ENCODE measurements at regions not wholly inside any gene's neighbourhood (a gene's known extent, or its start where the extent isn't known, plus 50 kb on each side); places are given as distances from the start of the nearest gene placed in this dataset.
"Not testable (repeated sequence)": the region's sequence is repeated elsewhere in the genome, so short reads cannot be mapped to it uniquely, and the experiment has no call there.

- in situ Hi-C loops (cut with MboI; ENCODE audit: low pct_ligation_motif_present in 1 of 4, low pct_unique_long_range_greater_than_20kb in 1 of 4, low sequenced_read_pairs in 3 of 4): no loop called here
- Histone ChIP-seq H3K27ac (no peak overlapping the region), H3K4me1 (peaks cover 0 to 5% (median 0%) of the 10 kb centered on the region in 4 donors), H3K36me3 (no peaks in the 10 kb centered on the region), H3K27me3 (no peaks in the 10 kb centered on the region), H3K4me3 (no peak overlapping the region), H3K9me3 (no peaks in the 10 kb centered on the region)
- no peak for DNase-seq
- intact Hi-C loops (cut with DNase I; ENCODE audit: low total_unique reads): no loop called here
- TF ChIP-seq, protein P1, sequence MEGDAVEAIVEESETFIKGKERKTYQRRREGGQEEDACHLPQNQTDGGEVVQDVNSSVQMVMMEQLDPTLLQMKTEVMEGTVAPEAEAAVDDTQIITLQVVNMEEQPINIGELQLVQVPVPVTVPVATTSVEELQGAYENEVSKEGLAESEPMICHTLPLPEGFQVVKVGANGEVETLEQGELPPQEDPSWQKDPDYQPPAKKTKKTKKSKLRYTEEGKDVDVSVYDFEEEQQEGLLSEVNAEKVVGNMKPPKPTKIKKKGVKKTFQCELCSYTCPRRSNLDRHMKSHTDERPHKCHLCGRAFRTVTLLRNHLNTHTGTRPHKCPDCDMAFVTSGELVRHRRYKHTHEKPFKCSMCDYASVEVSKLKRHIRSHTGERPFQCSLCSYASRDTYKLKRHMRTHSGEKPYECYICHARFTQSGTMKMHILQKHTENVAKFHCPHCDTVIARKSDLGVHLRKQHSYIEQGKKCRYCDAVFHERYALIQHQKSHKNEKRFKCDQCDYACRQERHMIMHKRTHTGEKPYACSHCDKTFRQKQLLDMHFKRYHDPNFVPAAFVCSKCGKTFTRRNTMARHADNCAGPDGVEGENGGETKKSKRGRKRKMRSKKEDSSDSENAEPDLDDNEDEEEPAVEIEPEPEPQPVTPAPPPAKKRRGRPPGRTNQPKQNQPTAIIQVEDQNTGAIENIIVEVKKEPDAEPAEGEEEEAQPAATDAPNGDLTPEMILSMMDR (IDR thresholded peaks at IDR 0.05): no peak
- TF ChIP-seq EP300 (IDR thresholded peaks at IDR 0.05; ENCODE audit: low read depth): no peak
These were observed 74.4 kb downstream of the ACKR3 start for GRCh38 chr2:236644067-236644466.

GRCh38 chr2:236644502-236644911 is 74.9 kb downstream of the ACKR3 start:
- Histone ChIP-seq H3K27me3 (no peaks in the 10 kb centered on the region), H3K4me1 (peaks cover 0 to 5% (median 0%) of the 10 kb centered on the region in 4 donors), H3K27ac (no peak overlapping the region), H3K9me3 (no peaks in the 10 kb centered on the region), H3K4me3 (no peak overlapping the region), H3K36me3 (no peaks in the 10 kb centered on the region)
- TF ChIP-seq POLR2AphosphoS5 (IDR thresholded peaks at IDR 0.05) (no peak), EP300 (IDR thresholded peaks at IDR 0.05; ENCODE audit: low read depth) (no peak), POLR2A (IDR thresholded peaks at IDR 0.05) (no peak)
- TF ChIP-seq, protein P1 (IDR thresholded peaks at IDR 0.05): no peak
- 62% methylated on average over 4 of the region's 4 CpGs; no CpG with 5 or more reads in 1 of the 2 donors for WGBS, 2 donors (ENCODE audit: low coverage in 1 of 2)
- in situ Hi-C loops (cut with MboI; ENCODE audit: low pct_ligation_motif_present in 1 of 4, low pct_unique_long_range_greater_than_20kb in 1 of 4, low sequenced_read_pairs in 3 of 4): no loop called here
- intact Hi-C loops (cut with DNase I; ENCODE audit: low total_unique reads): no loop called here
- no peak for DNase-seq

- H3K27me3 ChIP-seq; H3K27ac ChIP-seq; H3K4me3 ChIP-seq; H3K36me3 ChIP-seq; H3K4me1 ChIP-seq; H3K9me3 ChIP-seq; intact Hi-C loops (cut with DNase I; ENCODE audit: low total_unique reads); DNase-seq; in situ Hi-C loops (cut with MboI; ENCODE audit: low pct_ligation_motif_present in 1 of 4, low pct_unique_long_range_greater_than_20kb in 1 of 4, low sequenced_read_pairs in 3 of 4): not testable (repeated sequence)
- 90 to 93% methylated on average over 4 of the region's 4 CpGs for WGBS, 2 donors (ENCODE audit: low coverage in 1 of 2)
These were observed 75.5 kb downstream of the ACKR3 start for GRCh38 chr2:236645141-236645540.

DNA sequence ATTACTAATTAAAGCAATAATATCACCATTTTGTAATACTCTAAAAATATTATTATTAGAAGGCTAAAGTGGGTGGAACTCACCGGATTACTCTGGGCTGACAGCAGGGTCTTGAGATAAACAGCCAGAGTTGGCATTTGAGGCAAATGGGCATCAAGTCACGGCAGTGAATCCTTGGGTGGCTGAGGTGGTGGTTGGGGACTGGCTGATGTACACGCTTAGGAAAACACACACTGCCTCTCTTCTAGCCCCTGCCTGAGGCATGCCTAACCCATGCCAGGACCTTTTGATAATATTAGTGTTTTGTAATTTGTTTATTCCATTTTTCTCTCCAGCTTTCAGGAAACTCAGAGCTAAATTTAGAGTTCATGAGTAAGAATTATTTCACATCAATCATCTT is 76.8 kb downstream of the ACKR3 start:
- whole genome bisulfite sequencing, 2 donors (ENCODE audit: low coverage in 1 of 2): 79 to 87% methylated on average over 3 of the region's 3 CpGs
- DNase-seq: no peak
- Histone ChIP-seq H3K9me3 (no peaks in the 10 kb centered on the region), H3K27ac (no peak overlapping the region), H3K4me1 (peaks cover 0 to 5% (median 0%) of the 10 kb centered on the region in 4 donors), H3K27me3 (no peaks in the 10 kb centered on the region), H3K36me3 (no peaks in the 10 kb centered on the region), H3K4me3 (no peak overlapping the region)
- in situ Hi-C loops (cut with MboI; ENCODE audit: low pct_ligation_motif_present in 1 of 4, low pct_unique_long_range_greater_than_20kb in 1 of 4, low sequenced_read_pairs in 3 of 4): no loop called here
- intact Hi-C loops (cut with DNase I; ENCODE audit: low total_unique reads): no loop called here
- no peak for TF ChIP-seq POLR2AphosphoS5 (IDR thresholded peaks at IDR 0.05)
- TF ChIP-seq, protein P1 (IDR thresholded peaks at IDR 0.05): no peak
- TF ChIP-seq POLR2A (IDR thresholded peaks at IDR 0.05): no peak
- no peak for TF ChIP-seq EP300 (IDR thresholded peaks at IDR 0.05; ENCODE audit: low read depth)

DNA sequence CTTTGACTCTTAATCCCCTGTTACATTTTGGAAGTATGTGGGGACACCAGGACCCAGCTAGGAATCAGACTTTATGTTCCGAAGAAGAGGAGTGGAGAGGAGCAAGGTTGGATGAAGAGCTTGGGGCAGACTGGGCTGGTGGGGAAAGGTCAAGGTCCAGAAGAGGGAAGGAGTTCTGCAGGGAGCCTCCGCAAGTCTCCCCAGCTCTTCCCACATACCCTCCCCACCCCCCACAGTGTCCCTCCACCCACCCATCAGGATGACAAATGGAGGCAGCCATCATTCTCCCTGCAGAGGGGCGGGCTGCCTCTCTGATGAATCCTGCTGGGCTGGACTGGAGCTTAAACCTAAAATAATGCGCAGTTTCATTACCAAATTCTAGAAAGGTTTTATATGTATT is 77.2 kb downstream of the ACKR3 start:
- Histone ChIP-seq H3K27me3 (no peaks in the 10 kb centered on the region), H3K4me3 (no peak overlapping the region), H3K9me3 (no peaks in the 10 kb centered on the region), H3K36me3 (no peaks in the 10 kb centered on the region), H3K4me1 (peaks cover 0 to 5% (median 0%) of the 10 kb centered on the region in 4 donors), H3K27ac (no peak overlapping the region)
- DNase-seq: no peak
- 75 to 93% methylated on average over 2 to 4 of the region's 4 CpGs for WGBS, 2 donors (ENCODE audit: low coverage in 1 of 2)
- intact Hi-C loops (cut with DNase I; ENCODE audit: low total_unique reads) (no loop called here), in situ Hi-C loops (cut with MboI; ENCODE audit: low pct_ligation_motif_present in 1 of 4, low pct_unique_long_range_greater_than_20kb in 1 of 4, low sequenced_read_pairs in 3 of 4) (no loop called here)
- TF ChIP-seq POLR2AphosphoS5 (IDR thresholded peaks at IDR 0.05) (no peak), POLR2A (IDR thresholded peaks at IDR 0.05) (no peak), EP300 (IDR thresholded peaks at IDR 0.05; ENCODE audit: low read depth) (no peak)
- TF ChIP-seq, protein P1 (IDR thresholded peaks at IDR 0.05): no peak
